ENCODE measurements at regions not wholly inside any gene's neighbourhood (a gene's known extent, or its start where the extent isn't known, plus 50 kb on each side); places are given as distances from the start of the nearest gene placed in this dataset.

- TF ChIP-seq TEAD2 (tag; IDR thresholded peaks at IDR 0.05), result no peak
- no peak for TF ChIP-seq ZC3H4 (CRISPR knock-in tag; IDR thresholded peaks at IDR 0.05; ENCODE audit: borderline replicate concordance)
- peak; percentile 77 for TF ChIP-seq ARID1B (IDR thresholded peaks at IDR 0.05)
- no peak for TF ChIP-seq YBX1 (IDR thresholded peaks at IDR 0.05)
- TF ChIP-seq MXI1 (IDR thresholded peaks at IDR 0.05; ENCODE audit: low read depth, low read length), result no peak
- no peak for TF ChIP-seq SRSF9 (IDR thresholded peaks at IDR 0.05; ENCODE audit: borderline replicate concordance, low read depth, low read length)
- no peak for TF ChIP-seq LEF1 (IDR thresholded peaks at IDR 0.05)
- TF ChIP-seq PBX2 (CRISPR knock-in tag; IDR thresholded peaks at IDR 0.05; ENCODE audit: low read depth), result no peak
- no peak for TF ChIP-seq PBX2 (tag; conservative IDR thresholded peaks at IDR 0.05; ENCODE audit: low read depth)
- no peak for TF ChIP-seq CREB3L1 (IDR thresholded peaks at IDR 0.05; ENCODE audit: borderline replicate concordance, low read depth)
- TF ChIP-seq TAF1 (IDR thresholded peaks at IDR 0.05; ENCODE audit: control insufficient read depth, extremely low read depth, insufficient read depth, low read length, severe bottlenecking), result no peak
- TF ChIP-seq ZNF717 (CRISPR knock-in tag; IDR thresholded peaks at IDR 0.05), result no peak
- 0 out of 2 replicates have a peak, but pooled peaks have one; percentile 36 for TF ChIP-seq CREB1 (IDR thresholded peaks at IDR 0.05)
- no peak for TF ChIP-seq CREB1 (CRISPR knock-in tag; IDR thresholded peaks at IDR 0.05)
- TF ChIP-seq CHD4 (IDR thresholded peaks at IDR 0.05; ENCODE audit: insufficient read depth, insufficient replicate concordance, low read depth, low read length, poor library complexity, severe bottlenecking), result no peak
- TF ChIP-seq, protein P1, sequence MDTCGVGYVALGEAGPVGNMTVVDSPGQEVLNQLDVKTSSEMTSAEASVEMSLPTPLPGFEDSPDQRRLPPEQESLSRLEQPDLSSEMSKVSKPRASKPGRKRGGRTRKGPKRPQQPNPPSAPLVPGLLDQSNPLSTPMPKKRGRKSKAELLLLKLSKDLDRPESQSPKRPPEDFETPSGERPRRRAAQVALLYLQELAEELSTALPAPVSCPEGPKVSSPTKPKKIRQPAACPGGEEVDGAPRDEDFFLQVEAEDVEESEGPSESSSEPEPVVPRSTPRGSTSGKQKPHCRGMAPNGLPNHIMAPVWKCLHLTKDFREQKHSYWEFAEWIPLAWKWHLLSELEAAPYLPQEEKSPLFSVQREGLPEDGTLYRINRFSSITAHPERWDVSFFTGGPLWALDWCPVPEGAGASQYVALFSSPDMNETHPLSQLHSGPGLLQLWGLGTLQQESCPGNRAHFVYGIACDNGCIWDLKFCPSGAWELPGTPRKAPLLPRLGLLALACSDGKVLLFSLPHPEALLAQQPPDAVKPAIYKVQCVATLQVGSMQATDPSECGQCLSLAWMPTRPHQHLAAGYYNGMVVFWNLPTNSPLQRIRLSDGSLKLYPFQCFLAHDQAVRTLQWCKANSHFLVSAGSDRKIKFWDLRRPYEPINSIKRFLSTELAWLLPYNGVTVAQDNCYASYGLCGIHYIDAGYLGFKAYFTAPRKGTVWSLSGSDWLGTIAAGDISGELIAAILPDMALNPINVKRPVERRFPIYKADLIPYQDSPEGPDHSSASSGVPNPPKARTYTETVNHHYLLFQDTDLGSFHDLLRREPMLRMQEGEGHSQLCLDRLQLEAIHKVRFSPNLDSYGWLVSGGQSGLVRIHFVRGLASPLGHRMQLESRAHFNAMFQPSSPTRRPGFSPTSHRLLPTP (IDR thresholded peaks at IDR 0.05; ENCODE audit: borderline replicate concordance, extremely low read depth, insufficient read length), result no peak
- TF ChIP-seq ZZZ3 (IDR thresholded peaks at IDR 0.05), result no peak
- no peak for TF ChIP-seq MTA1 (IDR thresholded peaks at IDR 0.05; ENCODE audit: borderline replicate concordance)
Measured at GRCh38 chr5:85823462-85824426, 794.0 kb upstream of the COX7C start (continued).
